SK-N-SH treated with all-trans-retinoic acid at 6 μM for 48 hours (cell line): ENCODE measurements at regions not wholly inside any gene's neighbourhood (a gene's known extent, or its start where the extent isn't known, plus 50 kb on each side); places are given as distances from the start of the nearest gene placed in this dataset.

Source experiments
- ARNTL ChIP-seq: fragments of 450-650 bp; formaldehyde crosslinking; IDR thresholded peaks from 2 replicates; pipeline ENCODE4 v1.5.0; 2020; ENCODE audit warnings: low read depth, mild to moderate bottlenecking, moderate library complexity, borderline replicate concordance
- CREB5 ChIP-seq: fragments of 250-450 bp; sonication (Bioruptor Pico); IDR thresholded peaks from 2 replicates; pipeline ENCODE4 v1.5.1; 2020; ENCODE audit warnings: low read depth, mild to moderate bottlenecking, moderate library complexity
- ESRRG ChIP-seq: fragments of 250-450 bp; sonication (Bioruptor Pico); IDR thresholded peaks from 2 replicates; pipeline ENCODE4 v1.6.1; 2021; ENCODE audit warnings: mild to moderate bottlenecking
- OSR1 ChIP-seq: fragments of 250-450 bp; sonication (Bioruptor Pico); IDR thresholded peaks from 2 replicates; pipeline ENCODE4 v1.8.0; 2022; ENCODE audit warnings: moderate library complexity, mild to moderate bottlenecking, inconsistent platforms
- PATZ1 ChIP-seq: fragments of 250-450 bp; sonication (Bioruptor Pico); IDR thresholded peaks from 2 replicates; pipeline ENCODE4 v1.8.0; 2020; ENCODE audit warnings: mild to moderate bottlenecking, moderate library complexity, borderline replicate concordance
- RARB ChIP-seq: fragments of 250-450 bp; sonication (Bioruptor Pico); IDR thresholded peaks from 2 replicates; pipeline ENCODE4 v1.8.0; 2021; ENCODE audit warnings: mild to moderate bottlenecking, moderate library complexity
- TCF4 ChIP-seq: fragments of 250-450 bp; sonication (Bioruptor Pico); IDR thresholded peaks from 2 replicates; pipeline ENCODE4 v1.8.0; 2021; ENCODE audit warnings: mild to moderate bottlenecking, moderate library complexity, borderline replicate concordance
- TOX ChIP-seq: fragments of 250-450 bp; sonication (Bioruptor Pico); IDR thresholded peaks from 2 replicates; pipeline ENCODE4 v1.8.0; 2021; ENCODE audit warnings: mild to moderate bottlenecking, moderate library complexity, borderline replicate concordance
- ZFP30 ChIP-seq: fragments of 450-650 bp; formaldehyde crosslinking; IDR thresholded peaks from 2 replicates; pipeline ENCODE4 v1.5.0; 2022; ENCODE audit warnings: mild to moderate bottlenecking, moderate library complexity

DNA sequence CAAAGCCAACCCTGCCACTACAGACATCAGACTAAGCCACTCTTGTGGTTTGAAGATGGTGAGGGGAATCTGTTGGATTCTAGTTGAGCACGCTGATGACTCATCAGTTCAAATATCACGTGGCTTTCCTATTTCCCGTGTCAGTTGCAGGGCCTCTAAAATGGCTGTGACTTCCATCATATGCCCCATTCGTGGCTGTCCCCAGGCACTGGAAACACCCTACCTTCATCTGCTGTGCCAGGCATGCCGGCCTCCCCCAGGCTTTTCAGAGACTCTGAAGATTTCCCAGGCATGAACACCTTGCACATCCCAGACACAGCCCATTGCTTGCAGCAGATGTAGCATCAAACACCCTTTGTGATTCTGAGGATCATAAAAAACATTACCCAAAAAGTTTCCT, 659.9 kb downstream of the UQCRFS1 start:
- TF ChIP-seq ZFP30 (CRISPR knock-in tag) (no peak), TCF4 (CRISPR knock-in tag) (no peak), PATZ1 (no peak), CREB5 (CRISPR knock-in tag) (no peak), RARB (CRISPR knock-in tag) (no peak), OSR1 (CRISPR knock-in tag) (no peak), TOX (CRISPR knock-in tag) (no peak), ARNTL (CRISPR knock-in tag) (no peak), ESRRG (no peak)
